ENCODE measurements at regions not wholly inside any gene's neighbourhood (a gene's known extent, or its start where the extent isn't known, plus 50 kb on each side); places are given as distances from the start of the nearest gene placed in this dataset.

DNA sequence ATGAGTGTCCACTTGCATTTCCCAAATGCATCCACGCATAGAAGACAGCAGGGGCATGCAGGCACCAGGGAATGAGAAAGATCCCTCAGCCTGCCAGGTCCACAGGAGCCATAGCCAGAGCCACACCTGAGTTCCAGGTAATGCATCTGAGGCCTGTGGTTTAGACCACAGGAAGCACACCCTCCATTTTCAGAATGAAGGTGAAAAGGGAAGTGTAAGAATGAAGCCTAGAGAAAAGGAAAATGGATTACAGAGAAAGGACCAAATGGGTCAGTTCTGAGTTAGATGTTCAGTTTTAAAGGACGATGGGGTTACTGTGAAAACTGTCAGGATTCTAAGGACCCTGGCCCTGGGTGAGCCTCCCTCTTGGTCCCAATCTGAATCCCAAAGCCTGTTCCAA lies 1283.2 kb downstream of the TMEM121 start:
- TF ChIP-seq, protein P1, sequence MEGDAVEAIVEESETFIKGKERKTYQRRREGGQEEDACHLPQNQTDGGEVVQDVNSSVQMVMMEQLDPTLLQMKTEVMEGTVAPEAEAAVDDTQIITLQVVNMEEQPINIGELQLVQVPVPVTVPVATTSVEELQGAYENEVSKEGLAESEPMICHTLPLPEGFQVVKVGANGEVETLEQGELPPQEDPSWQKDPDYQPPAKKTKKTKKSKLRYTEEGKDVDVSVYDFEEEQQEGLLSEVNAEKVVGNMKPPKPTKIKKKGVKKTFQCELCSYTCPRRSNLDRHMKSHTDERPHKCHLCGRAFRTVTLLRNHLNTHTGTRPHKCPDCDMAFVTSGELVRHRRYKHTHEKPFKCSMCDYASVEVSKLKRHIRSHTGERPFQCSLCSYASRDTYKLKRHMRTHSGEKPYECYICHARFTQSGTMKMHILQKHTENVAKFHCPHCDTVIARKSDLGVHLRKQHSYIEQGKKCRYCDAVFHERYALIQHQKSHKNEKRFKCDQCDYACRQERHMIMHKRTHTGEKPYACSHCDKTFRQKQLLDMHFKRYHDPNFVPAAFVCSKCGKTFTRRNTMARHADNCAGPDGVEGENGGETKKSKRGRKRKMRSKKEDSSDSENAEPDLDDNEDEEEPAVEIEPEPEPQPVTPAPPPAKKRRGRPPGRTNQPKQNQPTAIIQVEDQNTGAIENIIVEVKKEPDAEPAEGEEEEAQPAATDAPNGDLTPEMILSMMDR (IDR thresholded peaks at IDR 0.05): no peak
- no peak for TF ChIP-seq POLR2A (IDR thresholded peaks at IDR 0.05)
